SK-N-SH (cell line): ENCODE measurements at regions not wholly inside any gene's neighbourhood (a gene's known extent, or its start where the extent isn't known, plus 50 kb on each side); places are given as distances from the start of the nearest gene placed in this dataset.

ENCODE experiments used
- CTCF ChIP-seq: fragments of 200-600 bp; sonication (generic); IDR thresholded peaks from 2 replicates; pipeline ENCODE4 v1.6.1; 2017; ENCODE audit warnings: antibody characterized with exemption, mild to moderate bottlenecking, moderate library complexity
- ELF1 ChIP-seq: IDR thresholded peaks from 2 replicates; pipeline ENCODE4 v1.4.0; 2012
- EP300 ChIP-seq, 2 experiments: IDR thresholded peaks; 2 replicates each; pipeline versions ENCODE4 v1.4.0 to v1.6.1; 2012; ENCODE audit warnings: borderline replicate concordance in 1 of 2, low read depth in 1 of 2, low read length in 1 of 2
- EZH2phosphoT487 ChIP-seq: fragments of 200-600 bp; sonication (generic); IDR thresholded peaks from 2 replicates; pipeline ENCODE4 v1.6.1; 2017; ENCODE audit warnings: low read depth, mixed run types, mild to moderate bottlenecking, antibody characterized with exemption, moderate library complexity, borderline replicate concordance
- MAX ChIP-seq: IDR thresholded peaks from 2 replicates; pipeline ENCODE4 v1.4.0; 2012; ENCODE audit warnings: low read depth
- MXI1 ChIP-seq: IDR thresholded peaks from 2 replicates; pipeline ENCODE4 v1.6.1; 2012; ENCODE audit warnings: mild to moderate bottlenecking, low read depth, low read length, improper control_type of control experiment
- POLR2AphosphoS5 ChIP-seq: IDR thresholded peaks from 2 replicates; pipeline ENCODE4 v1.6.1; 2012; ENCODE audit warnings: low read depth, low read length
- RAD21 ChIP-seq: IDR thresholded peaks from 2 replicates; pipeline ENCODE4 v1.6.1; 2012; ENCODE audit warnings: mild to moderate bottlenecking, low read length
- RCOR1 ChIP-seq: fragments of 150-350 bp; IDR thresholded peaks from 2 replicates; pipeline ENCODE4 v1.6.1; 2017; ENCODE audit warnings: antibody characterized with exemption, low read length
- REST ChIP-seq: IDR thresholded peaks from 2 replicates; pipeline ENCODE4 v1.6.1; 2012; ENCODE audit warnings: mild to moderate bottlenecking, low read depth, low read length, moderate library complexity
- RFX5 ChIP-seq: IDR thresholded peaks from 2 replicates; pipeline ENCODE4 v1.6.1; 2012; ENCODE audit warnings: mild to moderate bottlenecking, improper control_type of control experiment, low read length
- TEAD4 ChIP-seq: IDR thresholded peaks from 2 replicates; pipeline ENCODE4 v1.4.0; 2012; ENCODE audit warnings: mild to moderate bottlenecking, borderline replicate concordance; ENCODE audit not compliant: insufficient read depth
- USF1 ChIP-seq: IDR thresholded peaks from 2 replicates; pipeline ENCODE4 v1.4.0; 2012; ENCODE audit warnings: low read depth, borderline replicate concordance
- USF2 ChIP-seq: fragments of 150-350 bp; IDR thresholded peaks from 2 replicates; pipeline ENCODE4 v1.6.1; 2017; ENCODE audit warnings: antibody characterized with exemption, low read length, low read depth, borderline replicate concordance

GRCh38 chr14:27642251-27642866, 1044.5 kb upstream of the NOVA1 start:
- TF ChIP-seq USF2 (no peak), CTCF (no peak), EZH2phosphoT487 (no peak), EP300 (IDR thresholded peaks at IDR 0.05; ENCODE audit: borderline replicate concordance in 1 of 2, low read depth in 1 of 2, low read length in 1 of 2) (no peak), TEAD4 (no peak), POLR2AphosphoS5 (no peak), MAX (no peak), MXI1 (no peak), RAD21 (no peak), RCOR1 (no peak), USF1 (no peak), ELF1 (no peak), REST (no peak), RFX5 (no peak)
